ENCODE measurements at regions not wholly inside any gene's neighbourhood (a gene's known extent, or its start where the extent isn't known, plus 50 kb on each side); places are given as distances from the start of the nearest gene placed in this dataset.
A peak's percentile ranks its signal among the peaks of the same experiment; 100 is the strongest.

DNA sequence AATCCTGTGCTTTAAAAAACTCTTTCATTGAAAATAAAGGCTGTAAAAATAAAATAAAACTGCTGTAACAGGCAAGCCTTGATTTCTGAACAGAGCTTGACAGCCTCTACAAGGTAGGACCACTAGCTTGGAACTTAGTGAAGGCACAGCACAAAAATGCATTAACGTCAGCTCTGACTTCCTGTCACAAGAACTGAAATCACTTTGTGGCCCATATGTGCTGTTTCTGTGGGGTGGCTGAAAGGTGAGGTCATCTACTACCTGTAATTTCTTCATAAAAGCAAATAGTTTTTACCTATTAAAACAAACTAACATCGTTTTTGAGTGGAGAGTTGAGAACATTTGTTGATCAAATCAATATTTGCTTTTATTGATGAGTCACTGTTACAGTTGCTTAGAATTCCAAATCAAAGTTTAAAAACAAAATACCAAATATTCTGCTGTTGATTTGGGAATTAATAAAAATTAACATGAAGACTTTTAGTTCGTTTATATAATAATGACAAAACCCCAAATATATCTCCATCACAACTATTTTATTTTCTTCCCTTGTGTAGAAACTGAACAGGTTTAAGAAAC is 1034.1 kb downstream of the MCTP2 start:
- DNase-seq: peak; percentile 4

DNA sequence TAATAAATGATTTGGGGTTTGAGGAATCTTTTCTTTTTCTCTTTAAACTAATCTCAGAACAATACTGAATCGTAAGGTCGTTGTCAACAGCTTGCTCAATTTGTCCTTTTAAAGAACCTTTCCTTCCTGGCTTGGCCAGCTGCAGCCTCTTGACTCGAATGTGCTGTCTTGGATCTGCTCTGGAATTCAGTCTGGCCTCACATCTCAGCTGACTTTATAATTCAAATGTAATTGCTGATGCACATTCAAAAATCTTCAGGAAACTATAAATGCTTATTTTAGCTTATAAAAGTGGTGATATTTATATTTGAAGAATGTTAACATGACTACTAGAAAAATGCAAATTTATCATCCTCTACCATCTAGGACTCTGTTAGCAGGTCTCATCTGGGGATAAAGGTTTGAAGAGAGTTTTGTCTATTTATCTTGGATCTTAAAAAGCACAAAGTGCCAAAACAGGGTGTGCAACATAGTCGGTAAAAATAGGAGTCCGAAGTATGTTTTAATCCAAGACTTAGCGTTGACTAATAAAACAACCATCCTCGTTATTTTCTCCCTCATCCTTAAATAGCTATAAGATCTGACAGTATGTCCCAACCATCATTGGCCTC is 1035.2 kb downstream of the MCTP2 start:
- no peak for DNase-seq

DNA sequence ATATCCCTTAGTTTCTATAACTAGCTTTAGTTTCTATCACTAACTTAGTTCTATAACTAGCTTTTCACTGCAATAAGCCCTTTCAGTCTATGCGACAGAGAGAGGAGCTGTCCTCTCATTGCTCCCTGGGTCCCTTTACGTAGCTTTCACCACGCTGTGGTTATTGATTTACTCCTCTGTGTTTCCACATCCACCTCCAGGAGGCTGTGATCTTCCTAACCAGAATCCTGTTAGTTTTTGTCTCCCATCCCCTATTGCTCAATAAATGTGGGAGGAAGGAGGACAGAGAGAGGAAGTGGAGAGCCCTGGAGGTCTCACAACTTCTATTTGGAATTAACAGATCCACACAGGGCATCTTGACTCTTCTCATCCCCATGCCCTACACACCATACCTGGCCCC is 1036.1 kb downstream of the MCTP2 start:
- no peak for DNase-seq

DNA sequence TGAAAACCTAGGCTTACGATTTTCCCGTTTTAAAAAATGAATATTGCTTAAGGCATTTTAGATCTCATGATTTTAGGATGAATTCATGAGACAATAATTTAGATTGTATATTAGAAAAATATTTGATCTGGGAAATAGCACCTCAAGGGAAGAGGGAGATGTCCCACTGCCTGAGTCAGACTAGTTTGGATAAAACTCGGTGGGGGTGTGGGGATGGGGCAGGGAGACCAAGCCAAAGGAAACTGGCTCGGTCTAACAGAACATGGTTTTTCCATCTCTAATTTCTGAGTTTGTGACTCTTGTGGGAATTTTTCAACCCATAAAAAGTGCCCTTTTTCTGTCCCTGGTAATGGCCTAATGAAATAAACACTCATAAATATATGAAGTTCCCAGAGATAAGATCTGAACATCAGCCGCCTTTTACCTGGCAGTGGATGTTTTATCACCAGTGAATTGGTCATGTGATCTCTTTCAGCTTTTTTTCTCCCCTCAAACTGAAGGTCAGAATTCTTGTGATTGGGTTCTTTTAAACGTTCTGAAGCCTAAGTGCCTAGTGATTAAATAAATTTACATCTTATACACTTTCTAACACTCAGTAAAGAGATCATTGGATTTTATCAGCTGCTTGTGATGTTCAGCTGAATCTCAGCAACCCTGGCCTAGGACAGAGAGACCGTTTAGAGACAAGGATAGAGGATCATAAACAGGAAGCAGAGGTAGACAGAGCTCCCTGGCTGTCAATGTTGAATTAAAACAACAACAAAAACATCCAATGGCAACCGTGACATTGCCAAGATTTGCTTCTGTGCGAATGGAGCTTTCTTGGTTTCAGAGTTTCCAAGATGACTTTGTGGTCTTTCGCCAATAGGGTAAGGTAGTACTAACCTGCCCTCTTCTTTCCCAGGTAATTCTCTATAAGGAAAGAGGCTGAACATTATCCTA is 1038.2 kb downstream of the MCTP2 start:
- no peak for DNase-seq

- DNase-seq: no peak
Measured at GRCh38 chr15:95274101-95274500, 1042.7 kb downstream of the MCTP2 start.

DNA sequence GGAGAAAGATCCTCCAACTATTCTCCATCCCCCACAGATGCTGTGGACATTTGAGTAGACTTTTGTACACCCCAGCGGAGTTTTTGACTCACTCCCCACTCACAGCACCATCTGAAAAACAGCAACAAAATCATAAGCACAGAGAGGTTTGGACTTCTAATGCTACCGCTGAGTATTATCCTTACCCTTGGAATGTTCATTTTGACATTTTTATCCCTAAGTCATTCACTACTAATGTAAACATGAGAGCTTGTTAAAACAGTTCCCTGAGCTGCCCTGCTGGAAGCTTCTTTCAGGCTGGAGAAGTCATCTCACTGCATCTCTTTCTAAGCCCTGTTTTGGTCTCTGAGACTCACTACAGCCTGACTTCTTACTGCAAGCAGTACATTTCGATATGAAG is 1045.9 kb downstream of the MCTP2 start:
- no peak for DNase-seq

GRCh38 chr15:95278532-95279245 is 1047.3 kb downstream of the MCTP2 start:
- DNase-seq: no peak

DNA sequence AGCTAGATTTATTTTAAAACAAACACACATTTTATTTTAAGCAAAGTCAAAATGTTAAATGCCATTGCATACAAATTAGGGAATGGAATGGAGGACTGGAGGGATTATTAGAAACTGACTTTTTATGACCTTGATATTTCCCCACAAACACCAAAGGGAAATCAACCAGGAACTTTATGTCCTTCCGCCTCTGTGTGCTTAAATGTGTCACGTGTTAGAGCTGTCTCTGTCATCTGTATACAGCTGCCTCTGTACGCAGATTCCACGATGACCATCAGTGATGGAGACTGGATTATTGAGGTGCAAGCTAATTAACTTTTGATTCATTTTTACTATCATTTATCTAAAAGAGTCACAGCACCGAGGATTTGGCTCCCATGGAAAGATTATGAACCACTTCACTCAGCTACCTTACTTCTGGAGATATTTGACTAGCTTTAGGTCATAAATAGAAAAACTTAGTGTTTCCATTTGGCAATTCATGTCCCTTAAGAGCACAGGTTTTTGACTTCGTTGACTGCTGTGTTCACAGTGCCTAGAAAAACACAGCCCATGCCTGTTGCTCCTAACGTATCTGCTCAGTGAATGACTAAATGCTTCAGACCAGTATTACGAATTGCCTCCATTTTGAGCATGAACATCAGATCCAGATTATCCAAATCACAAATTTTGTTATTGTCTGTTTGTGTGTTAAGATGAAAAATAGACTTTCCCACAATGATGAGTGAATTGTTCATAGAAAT is 1048.1 kb downstream of the MCTP2 start:
- DNase-seq: no peak

DNA sequence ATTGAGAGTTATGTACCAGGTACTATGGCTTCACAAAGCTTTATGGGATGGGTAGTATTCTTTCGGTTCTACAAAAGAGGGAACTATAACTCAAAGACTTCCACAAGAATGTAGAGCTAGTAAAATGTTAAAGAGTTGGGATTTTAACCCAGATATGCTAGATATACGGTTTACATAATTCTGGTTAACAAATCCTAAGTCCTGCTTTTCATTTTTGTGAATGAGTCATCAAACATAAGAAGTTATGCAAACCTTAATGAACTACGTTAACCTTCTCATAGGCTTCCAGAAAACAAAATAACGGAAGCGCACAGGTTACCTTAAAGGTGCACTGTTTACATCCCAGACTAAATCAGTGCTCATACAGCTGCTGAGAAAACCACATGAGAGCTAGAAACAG is 1049.3 kb downstream of the MCTP2 start:
- DNase-seq: no peak

- no peak for DNase-seq
Measured at GRCh38 chr15:95281470-95281869, 1049.0 kb upstream of the NR2F2 start.

DNA sequence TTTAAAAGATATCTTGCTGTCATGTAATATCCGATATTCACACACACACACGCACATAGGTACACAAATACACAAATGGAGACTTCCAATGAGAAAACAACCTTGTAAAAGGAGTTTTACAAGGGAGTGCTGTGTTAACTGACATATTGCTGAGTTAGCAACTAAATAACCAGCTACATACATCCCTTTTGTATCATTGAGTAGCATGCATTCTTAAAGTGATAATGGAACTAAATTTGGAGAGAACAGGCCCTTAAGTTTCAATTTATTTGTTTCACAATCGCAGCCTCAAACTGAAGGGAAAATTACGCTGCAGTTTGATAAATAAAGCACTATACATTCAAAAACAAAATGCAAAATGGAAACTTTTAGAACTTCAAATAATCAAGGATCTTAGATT is 1046.0 kb upstream of the NR2F2 start:
- no peak for DNase-seq

GRCh38 chr15:95284933-95285421 is 1045.5 kb upstream of the NR2F2 start:
- peak; percentile 52 for DNase-seq

DNA sequence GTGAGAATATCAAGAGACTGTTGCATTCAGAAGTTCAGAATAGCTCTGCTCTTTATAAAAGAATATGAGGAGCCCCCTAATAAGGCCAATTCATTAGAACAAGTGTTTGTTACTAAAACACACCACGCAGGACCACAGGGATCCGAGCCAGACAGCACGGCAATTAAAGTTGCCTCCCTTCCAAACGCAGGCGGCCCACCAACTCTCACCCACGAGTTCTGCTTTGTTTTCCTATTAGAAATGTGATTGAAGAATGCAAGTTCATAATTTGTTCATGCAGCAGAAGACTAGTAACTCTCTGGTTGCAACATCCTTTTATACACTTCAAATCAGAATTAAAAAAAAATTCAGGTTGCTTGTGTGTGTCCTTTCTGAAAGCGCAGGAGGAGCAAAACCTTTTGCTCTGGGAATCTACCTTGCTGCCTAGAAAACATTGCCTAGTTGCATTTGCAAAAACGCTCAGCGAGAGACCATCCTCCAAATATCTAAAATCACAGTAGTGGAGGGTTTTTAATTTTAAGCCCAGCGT is 1044.1 kb upstream of the NR2F2 start:
- DNase-seq: no peak

DNA sequence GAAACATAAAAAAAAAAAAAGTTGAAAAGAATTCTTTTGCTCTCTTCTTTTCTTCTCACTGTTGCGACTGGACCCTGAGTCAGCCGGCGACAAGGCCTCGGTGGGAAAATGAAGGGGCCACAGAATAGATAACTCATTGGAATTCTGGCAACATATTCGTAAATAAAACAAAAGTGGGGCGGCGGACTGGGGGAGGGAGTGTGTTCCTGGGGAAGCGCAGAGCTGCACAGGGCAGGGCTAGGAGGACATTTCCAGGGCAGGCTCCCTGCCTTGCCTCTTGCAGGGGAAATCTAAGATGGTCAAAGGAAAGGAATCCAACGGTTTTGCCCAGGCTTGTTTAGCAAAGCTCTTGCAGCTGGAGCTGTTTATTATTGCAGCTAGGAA is 1042.8 kb upstream of the NR2F2 start:
- no peak for DNase-seq

- DNase-seq: no peak
Measured at GRCh38 chr15:95288626-95289025, 1041.9 kb upstream of the NR2F2 start.

DNA sequence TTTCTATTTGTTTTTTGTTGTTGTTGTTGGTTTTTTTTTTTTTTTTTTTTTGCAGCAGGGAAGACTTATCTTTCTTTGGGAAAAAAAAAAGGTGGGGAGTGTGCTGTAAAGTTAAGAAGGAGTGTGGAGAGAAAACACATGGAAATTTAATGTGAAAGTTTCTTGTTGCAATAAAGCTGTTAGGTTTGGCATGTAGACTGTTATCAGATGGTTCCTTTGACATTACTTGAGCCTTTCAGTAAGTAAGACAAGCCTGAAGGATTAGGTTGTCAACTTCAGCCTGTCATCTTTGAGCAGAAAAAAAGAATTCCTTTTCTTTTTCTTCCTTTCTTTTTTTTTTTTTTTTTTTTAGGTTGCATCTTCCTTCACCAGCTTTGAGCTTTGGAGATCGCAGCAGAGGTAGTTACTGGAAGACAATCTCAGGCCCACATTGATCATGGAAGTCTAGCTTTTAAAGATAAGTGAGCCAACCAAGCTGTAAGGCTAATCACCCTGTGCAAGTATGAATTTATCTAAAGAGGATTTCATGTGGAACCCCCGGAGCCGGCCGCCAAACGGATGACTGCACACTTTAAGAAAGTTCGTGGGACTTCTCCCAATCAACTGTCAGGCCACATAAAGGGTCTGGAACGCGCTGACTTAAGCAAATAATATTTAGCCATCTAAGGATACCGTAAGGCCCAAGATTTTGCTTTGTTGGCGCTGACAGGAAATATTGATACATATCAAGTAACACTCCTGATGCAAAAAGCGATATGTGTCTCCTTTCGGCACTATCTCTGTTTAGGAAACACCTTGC is 1040.1 kb upstream of the NR2F2 start:
- no peak for DNase-seq

- DNase-seq: peak; percentile 49
Measured at GRCh38 chr15:95291898-95292472, 1038.5 kb upstream of the NR2F2 start.

DNA sequence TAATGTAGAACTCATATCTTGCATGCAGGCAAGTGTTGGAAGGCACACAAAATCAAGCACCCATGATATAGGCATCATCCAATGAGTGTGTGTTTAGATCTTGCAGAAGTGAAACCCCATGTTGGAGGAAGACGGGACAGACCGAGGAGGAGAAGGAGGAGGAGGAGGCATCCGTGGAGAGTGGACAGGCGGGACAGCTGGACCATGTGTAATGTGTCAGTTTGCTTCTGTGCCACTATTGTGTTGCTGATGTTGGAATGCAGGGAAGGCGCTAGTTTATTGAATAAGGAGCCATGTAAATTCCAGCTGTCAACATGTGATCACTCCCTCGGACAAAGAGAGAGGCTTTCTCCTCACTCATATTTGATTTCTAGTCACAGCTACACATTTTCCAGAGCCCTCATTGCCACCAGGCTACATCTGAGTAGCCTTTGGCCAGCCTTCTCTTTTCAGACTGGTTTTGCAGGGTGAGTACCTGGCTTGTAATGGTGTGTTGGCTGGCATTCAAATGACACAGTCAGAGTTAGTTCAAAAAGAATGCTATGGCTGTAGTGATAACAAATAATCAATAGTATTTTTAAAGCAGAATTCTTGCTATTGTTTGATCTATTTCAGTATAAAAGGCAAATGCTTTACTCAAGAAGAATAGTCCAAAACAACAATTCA is 1037.6 kb upstream of the NR2F2 start:
- no peak for DNase-seq

DNA sequence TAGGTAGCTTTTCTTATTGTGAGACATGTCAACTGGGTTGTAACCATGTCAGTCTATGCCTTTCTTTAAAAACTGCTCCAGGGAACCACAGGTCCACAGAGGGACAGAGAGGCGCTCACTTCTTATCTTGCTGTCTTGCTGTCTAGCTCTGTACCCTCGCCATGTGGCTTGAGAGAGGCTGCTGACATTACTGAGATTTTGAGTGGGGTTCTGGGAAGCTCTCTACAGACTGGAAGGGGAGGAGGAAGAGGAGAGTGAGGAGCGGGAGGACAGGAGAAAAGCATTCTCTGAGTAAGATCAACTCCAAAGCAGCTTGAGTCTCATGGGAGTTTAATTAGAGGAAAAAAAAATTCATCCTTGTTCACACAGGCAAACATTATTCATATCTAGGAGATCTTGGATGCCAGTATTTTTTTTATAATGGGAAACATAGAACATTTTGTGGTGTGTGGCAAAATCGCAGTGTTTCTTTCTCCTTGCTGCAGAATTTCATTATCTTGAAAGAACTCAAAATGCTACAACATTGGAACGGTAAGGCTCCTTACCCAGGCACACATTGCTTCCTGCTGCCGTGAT is 1037.0 kb upstream of the NR2F2 start:
- no peak for DNase-seq

DNA sequence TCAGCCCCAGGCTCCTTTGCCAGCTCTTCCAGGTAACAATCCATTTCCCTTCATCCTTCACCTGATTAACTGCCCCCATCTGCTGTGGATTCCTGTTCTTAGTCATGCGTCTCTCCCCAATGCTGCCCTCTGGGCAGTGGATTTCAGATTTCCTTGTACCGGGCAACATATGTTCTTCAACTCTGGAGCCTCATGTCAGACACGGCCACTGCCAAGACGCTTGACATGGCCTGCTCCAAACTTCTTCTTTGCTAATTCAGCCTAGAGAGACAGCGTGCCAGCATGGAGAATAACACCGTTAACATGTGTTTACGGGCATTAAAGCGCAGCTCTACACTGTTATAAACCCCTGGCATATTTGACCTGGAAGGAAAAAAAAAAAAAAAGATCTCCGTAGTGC is 1035.1 kb upstream of the NR2F2 start:
- no peak for DNase-seq

Measured in activated CD4-positive, alpha-beta T cell treated with anti-CD3 and anti-CD28 coated beads, Interleukin-10, Interleukin-2, amounts not matched to agents 100 ng/mL and 50 ng/mL, durations not matched to agents 16 hours and 8 hours (primary cell).